HG02981 (cell line): ENCODE measurements at regions not wholly inside any gene's neighbourhood (a gene's known extent, or its start where the extent isn't known, plus 50 kb on each side); places are given as distances from the start of the nearest gene placed in this dataset.

Experiments used
- ATAC-seq: cut with Tn5 transposase; IDR thresholded peaks from one replicate; pipeline ENCODE4 v1.9.1; 2021; ENCODE audit warnings: mild to moderate bottlenecking, moderate library complexity; ENCODE audit not compliant: unreplicated experiment

- no peak for ATAC-seq
Observed at GRCh38 chr1:201609661-201610318, 70.9 kb downstream of the NAV1 start.

GRCh38 chr1:201610858-201611257, 71.9 kb downstream of the NAV1 start:
- no peak for ATAC-seq

- no peak for ATAC-seq
Observed at GRCh38 chr1:201612645-201613044, 73.7 kb downstream of the NAV1 start.

- no peak for ATAC-seq
Observed at GRCh38 chr1:201614262-201615015, 75.5 kb downstream of the NAV1 start.

GRCh38 chr1:201617157-201617556, 78.2 kb downstream of the NAV1 start:
- no peak for ATAC-seq

DNA sequence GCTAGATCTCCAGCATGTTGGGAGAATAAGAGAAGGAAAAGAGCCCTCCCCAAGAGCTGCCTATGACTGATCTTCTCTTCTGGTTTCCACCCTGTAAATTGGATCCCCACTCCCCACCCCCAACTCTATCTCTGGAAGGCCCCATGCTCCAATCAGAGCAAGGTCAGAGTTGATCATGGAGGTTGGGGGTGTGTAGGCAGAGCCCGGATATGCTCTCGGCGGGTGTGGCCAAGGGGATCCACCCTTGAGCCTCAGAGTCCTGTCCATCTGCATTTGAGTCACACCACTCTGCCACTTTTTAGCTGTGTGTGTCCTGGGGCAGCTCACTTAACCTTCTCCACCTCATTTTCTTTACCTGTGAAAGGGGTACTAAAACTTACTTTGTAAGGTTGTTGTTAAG, 79.5 kb downstream of the NAV1 start:
- no peak for ATAC-seq

- no peak for ATAC-seq
Observed at GRCh38 chr1:201618905-201619304, 80.0 kb downstream of the NAV1 start.

DNA sequence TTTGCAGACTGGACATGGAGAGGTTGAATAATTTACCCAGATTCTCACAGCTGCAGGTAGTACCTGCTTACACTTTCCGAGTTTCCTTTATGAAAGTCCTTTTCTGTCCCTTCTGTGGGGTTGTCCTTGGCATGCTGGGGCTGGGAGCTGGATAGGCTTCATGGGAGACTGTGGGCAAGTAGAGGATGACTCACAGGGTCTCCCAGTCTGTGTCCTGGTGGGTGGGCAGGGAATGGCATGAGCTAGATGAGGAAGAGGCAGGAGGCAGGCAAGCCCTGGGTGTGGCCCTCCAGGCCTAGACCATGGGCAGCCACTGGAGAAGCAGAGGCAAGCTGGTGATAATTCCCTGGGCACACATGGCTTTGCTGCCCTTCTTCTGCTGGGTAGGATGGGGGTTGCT, 80.6 kb downstream of the NAV1 start:
- no peak for ATAC-seq

DNA sequence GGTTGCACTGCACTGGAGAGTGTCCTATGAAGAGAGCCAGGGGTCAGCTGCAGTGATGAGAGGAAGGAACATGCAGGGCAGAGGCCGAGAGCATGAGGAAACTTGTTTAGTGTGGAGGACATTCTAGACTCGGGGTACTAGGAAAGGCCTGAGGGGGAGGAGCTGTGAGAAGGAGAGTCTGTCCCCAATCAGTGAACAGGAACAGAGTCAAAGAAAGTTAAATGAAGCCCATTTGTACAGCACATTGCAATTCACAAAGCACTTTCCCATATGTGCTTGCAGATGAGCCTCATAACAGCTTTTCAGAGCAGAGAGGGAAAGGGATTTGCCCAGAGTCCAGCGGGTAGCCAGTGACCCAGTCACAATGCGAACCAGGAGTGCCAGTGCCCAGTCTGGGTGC, 83.4 kb downstream of the NAV1 start:
- no peak for ATAC-seq

GRCh38 chr1:201622824-201623223, 83.9 kb downstream of the NAV1 start:
- ATAC-seq: no peak

DNA sequence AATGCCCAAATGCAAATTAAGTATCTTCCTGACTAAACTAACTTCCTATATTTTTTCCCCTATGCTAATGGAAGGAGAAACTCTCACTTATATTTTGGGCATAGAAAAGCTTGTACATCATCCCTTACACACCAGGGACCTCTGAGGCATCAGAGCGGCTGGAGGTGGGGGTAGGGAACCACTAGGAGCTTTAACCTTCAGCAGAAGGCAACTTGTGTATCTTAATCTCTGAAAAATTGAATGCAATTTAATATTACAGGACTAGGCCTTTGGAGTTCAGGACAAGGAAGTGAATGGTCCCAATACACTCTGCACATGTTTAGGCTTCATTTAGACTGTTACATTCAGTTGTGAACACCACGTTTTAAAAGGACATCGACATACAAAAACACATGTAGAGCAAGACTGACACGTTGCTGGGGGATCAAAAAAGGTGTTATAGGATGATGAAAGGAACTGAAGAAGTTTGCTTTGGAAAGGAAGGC, 85.9 kb downstream of the NAV1 start:
- no peak for ATAC-seq

- no peak for ATAC-seq
Observed at GRCh38 chr1:201625226-201625761, 86.4 kb downstream of the NAV1 start.

- ATAC-seq: no peak
Observed at GRCh38 chr1:201625851-201626251, 86.9 kb downstream of the NAV1 start.

DNA sequence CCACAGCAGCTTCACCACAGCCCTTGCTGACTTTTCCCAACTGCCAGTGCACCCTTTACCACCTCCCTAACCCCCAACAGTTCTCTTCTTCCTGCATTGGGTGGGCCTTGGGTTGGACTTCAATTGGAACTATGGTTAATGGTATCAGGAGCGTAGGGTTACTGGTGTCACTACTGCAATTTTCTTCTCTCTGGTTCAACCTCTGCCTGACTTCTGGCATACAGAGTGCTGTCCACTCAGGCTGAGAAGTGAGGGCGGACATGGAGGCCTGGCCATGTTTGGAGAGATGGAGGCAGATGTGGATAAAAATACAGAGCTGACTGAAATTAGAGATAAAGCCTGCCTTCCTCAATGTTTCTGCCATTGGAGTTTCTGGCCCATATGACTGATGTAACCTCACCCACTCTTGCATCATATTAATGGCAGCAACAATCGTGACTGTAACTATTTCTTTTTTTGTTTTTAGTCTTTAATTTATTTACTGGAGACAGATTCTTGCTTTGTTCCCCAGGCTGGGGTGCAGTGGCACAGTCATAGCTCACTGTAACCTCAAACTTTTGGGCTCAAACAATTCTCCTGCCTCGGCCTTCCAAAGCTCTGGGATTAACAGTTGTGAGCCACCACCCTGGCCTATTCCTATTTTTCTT, 87.8 kb downstream of the NAV1 start:
- no peak for ATAC-seq

DNA sequence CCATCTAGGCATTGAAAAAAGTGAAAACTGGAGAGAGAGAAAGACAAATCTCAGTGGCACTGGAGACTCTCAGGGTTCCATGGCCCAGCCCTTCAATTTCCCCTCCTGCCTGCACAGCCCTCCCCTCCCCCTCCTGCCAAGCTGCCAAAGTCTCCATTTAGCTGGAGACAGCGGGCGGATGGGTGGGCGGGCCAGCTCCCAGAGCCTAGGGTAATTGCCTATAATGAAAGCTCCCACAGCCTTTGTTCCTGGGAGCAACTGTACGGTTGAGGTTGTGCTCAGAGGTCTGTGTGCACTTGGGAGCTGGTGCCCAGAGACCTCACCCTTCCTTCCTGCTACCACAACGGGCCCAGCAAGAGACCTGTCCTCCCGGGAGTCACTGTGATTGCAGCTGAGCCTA, 89.6 kb downstream of the NAV1 start:
- ATAC-seq: no peak

- ATAC-seq: no peak
Observed at GRCh38 chr1:201630582-201630981, 91.7 kb downstream of the NAV1 start.

GRCh38 chr1:201631037-201631436, 92.1 kb downstream of the NAV1 start:
- no peak for ATAC-seq

DNA sequence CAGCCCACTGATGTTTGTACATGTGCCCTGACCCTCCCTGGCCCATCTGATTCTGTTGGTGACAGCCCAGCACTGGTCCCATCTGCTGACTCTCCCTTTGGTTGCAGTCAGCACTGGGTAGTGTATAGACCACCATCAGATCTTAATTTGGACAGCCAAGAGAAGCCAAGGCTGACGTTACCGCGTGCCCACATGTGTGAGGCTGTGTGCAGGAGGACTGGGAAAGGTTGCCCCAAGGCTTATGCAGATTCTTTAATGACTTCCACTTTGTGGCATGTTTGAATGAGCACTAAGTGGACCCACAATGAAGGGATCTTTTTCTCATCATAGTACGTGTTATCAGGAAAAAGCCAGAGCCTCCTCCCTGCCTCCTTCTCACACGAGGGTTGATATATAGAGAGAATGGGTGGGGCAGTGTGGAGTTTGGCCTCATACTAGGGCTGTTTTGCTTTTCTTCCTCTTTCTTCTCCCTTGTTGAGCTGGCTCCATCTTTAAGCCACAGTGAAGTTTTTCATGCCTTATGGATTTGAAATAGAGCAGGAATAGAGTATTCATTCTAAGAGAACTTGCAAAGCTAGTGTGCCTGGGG, 93.5 kb downstream of the NAV1 start:
- ATAC-seq: no peak

- no peak for ATAC-seq
Observed at GRCh38 chr1:201633297-201633696, 94.4 kb downstream of the NAV1 start.

- no peak for ATAC-seq
Observed at GRCh38 chr1:201633811-201634210, 94.9 kb downstream of the NAV1 start.

GRCh38 chr1:201634261-201634660, 95.3 kb downstream of the NAV1 start:
- no peak for ATAC-seq
